HFF-Myc (cell line): ENCODE measurements at regions not wholly inside any gene's neighbourhood (a gene's known extent, or its start where the extent isn't known, plus 50 kb on each side); places are given as distances from the start of the nearest gene placed in this dataset.

Experiments used
- DNase-seq: peaks from one replicate; pipeline ENCODE4 v3.0.0-alpha.2; 2011; ENCODE audit warnings: low read depth; ENCODE audit errors: extremely low read depth
- H3K4me3 ChIP-seq: replicated peaks from 2 replicates; pipeline ENCODE4 v1.5.1; 2011; ENCODE audit warnings: low read depth, mild to moderate bottlenecking, control low read depth, low read length
- TF ChIP-seq, protein P1 (sequence below): IDR thresholded peaks from 2 replicates; pipeline ENCODE4 v1.5.1; 2012; ENCODE audit warnings: mild to moderate bottlenecking, low read depth, low read length, control low read depth; ENCODE audit errors: missing control alignments

DNA sequence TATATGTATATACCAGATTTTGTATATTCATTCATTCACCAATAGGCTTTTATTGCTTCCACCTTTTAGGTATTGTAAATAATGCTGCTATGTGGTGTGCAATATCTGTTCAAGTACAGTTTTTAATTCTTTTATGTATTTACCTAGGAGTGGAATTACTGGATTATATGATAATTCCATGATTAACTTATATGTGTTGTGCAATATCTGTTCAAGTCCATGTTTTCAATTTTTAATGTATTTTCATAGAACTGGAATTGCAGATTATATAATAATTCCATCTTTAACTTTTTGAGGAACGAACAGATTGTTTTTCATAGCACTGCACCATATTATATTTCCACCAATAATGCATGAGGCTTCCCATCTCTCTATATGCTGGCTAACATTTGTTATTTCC, 50.6 kb upstream of the L3MBTL4 start:
- TF ChIP-seq, protein P1, sequence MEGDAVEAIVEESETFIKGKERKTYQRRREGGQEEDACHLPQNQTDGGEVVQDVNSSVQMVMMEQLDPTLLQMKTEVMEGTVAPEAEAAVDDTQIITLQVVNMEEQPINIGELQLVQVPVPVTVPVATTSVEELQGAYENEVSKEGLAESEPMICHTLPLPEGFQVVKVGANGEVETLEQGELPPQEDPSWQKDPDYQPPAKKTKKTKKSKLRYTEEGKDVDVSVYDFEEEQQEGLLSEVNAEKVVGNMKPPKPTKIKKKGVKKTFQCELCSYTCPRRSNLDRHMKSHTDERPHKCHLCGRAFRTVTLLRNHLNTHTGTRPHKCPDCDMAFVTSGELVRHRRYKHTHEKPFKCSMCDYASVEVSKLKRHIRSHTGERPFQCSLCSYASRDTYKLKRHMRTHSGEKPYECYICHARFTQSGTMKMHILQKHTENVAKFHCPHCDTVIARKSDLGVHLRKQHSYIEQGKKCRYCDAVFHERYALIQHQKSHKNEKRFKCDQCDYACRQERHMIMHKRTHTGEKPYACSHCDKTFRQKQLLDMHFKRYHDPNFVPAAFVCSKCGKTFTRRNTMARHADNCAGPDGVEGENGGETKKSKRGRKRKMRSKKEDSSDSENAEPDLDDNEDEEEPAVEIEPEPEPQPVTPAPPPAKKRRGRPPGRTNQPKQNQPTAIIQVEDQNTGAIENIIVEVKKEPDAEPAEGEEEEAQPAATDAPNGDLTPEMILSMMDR = no peak
- no peak for DNase-seq
- no peak overlapping the region for H3K4me3 ChIP-seq

DNA sequence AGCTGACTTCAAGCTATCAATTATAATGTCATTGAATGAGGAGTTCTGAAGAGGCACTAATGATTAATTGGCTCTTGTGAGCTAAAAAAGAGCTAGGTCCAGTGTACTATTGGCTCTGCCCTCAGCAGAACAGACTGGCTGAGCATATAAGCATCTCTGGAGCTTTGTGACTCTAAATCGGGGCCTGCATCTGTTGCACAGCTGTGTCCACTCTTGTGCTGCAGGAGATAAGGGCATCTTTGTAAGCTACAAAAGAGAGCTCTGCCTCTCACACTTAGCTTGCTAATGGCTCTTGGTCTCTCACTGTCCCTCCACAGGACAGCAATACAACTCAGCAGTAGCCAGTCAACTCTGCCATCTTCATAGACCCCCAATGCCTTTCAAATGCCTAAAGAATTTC, 61.5 kb upstream of the L3MBTL4 start:
- no peak overlapping the region for H3K4me3 ChIP-seq
- TF ChIP-seq, protein P1 = no peak
- no peak for DNase-seq

DNA sequence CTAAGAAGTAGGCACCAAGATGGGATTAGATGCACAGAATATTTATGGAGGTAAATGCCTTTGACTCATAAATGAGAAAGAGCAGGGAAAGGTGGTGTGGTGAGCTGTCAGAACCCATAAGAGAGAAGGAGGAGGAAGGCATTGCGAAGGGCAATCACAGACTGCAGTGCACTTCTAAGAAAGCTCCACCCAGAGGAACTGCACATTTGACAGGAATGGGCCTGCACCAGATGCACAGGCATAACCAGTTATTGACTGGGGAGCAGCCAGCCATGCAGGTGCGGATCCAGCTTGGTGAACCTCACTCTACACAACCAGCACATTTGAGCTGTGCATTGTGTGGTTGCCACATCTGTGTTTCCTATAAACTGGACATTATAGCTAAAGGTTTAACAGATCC, 62.2 kb upstream of the L3MBTL4 start:
- no peak for DNase-seq
- TF ChIP-seq, protein P1 = no peak

DNA sequence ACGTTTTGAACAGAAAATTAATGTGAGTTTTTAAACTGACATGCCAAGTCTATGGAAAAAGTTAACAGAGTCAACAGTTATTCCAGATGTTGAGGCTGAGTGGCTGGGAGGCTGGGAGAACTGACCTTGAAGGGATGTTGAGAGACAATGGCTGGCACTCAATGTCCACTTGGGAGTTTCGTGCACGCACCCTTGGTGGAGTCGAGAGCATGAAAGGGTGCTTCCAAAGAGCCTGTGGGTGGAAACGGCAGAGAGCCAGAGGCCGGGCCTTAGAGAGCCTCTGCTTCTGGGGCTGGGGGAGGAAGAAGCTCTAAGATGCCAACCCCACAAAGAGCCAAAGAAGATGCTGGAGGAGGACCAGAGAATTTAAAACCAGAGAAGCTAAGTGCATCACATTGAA, 63.4 kb upstream of the L3MBTL4 start:
- no peak overlapping the region for H3K4me3 ChIP-seq
- DNase-seq = no peak
- TF ChIP-seq, protein P1 = no peak

More for the DNA sequence above, 62.2 kb upstream of the L3MBTL4 start:
- no peak overlapping the region for H3K4me3 ChIP-seq

DNA sequence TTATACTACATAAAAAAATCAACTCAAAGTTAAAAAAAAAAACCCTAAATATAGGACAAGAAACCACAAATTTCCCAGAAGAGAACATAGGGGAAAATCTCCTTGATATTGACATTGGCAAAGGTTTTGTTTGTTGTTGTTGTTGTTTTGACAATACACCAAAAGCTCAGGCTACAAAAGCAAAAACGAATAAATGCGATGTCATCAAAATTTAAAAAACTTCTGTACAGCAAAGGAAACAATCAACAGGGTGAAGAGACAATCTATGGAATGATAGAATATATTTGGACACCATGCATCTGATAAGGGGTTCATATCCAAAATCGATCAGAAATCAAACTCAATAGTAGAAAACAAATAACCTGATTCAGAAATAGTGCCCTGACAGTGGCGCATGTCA, 65.0 kb upstream of the L3MBTL4 start:
- no peak for DNase-seq
- TF ChIP-seq, protein P1 = no peak
- no peak overlapping the region for H3K4me3 ChIP-seq

DNA sequence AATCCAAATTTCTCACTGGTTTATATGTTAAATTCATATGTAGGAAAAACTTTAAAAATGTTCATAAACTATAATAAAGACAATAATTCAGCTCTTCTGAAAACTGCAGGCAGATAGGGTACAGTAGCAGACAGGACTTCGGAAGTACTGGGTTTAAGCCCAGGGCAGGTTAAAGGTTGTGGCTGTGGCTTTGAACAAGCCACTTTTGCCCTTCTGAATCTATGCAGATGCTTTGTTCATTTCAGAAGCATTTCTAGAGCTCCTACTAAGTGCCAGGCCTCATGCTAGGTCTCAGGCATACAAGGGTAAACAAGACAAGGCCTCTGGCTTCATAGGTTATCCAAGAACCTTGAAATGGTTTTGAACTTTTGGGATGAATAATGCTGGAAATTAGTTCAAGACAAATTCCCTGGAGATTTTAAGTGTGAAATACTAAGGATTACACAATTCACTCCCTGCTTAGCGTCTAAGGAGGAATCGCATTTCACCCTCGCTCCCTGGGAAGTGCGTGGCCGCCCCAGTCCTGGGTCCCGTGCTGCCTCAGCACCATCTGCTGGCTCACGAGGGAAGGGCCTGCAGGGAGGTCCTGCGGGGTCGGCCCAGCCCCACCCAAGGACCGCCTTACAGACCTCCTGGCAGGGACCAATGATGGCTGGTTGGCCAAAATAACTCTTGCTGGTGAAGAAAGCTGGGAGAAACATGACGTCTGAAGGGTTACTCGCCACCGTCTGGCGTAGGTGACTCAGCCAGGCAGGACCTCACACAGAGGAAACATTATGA, 67.7 kb upstream of the L3MBTL4 start:
- DNase-seq = peak; percentile 20
- H3K4me3 ChIP-seq = no peak overlapping the region
- TF ChIP-seq, protein P1 = peak; percentile 66

DNA sequence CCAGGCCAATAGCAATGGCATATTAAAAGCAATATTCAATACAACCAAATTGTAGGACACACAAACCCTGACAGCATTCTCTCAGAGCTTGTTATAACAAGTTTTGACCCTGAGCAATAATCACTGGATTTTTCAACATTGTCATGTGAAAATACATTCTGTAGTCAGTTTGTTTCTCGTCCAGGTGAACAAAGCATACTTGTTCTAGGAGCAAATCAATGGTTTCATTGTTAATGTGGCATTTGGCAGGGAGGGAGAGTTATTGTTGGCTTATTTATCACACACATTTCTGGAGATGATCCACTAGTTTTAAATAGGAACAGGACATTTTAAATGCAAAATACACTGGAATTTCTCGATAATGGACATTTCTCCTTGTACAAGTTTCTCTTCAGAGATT, 69.9 kb upstream of the L3MBTL4 start:
- DNase-seq = no peak
- no peak overlapping the region for H3K4me3 ChIP-seq
- TF ChIP-seq, protein P1 = no peak
